K562 (cell line): ENCODE measurements at regions not wholly inside any gene's neighbourhood (a gene's known extent, or its start where the extent isn't known, plus 50 kb on each side); places are given as distances from the start of the nearest gene placed in this dataset.

ENCODE experiments used
- ATAC-seq: fragments of 200-7000 bp; cut with Tn5 transposase; 3 replicates; pipeline ENCODE4 v1.9.1; 2020; ENCODE audit warnings: moderate library complexity
- BruUV-seq: library from RNA; stranded (reverse); fragments of 400-500 nt; replicated peaks from 2 replicates; lab custom pipeline; 2021; lab: Mats Ljungman, UMichigan
- CTCF ChIA-PET: fragments of 300-600 bp; formaldehyde crosslinking; extraction: SDS; loops from one replicate; lab custom pipeline; 2021; ENCODE audit warnings: low intra/inter-chr PET ratio; lab: Yijun Ruan, JAX
- POLR2A ChIA-PET: fragments of 300-600, 350-650 bp; sonication (Branson Sonifier 250); formaldehyde crosslinking; extraction: SDS; loops from one replicate; lab custom pipeline; 2021; ENCODE audit warnings: antibody characterized with exemption, inconsistent platforms; lab: Yijun Ruan, JAX
- DNase-seq, 4 experiments: peaks; one replicate each; pipeline versions ENCODE4 v3.0.0 to v3.0.0-alpha.2; 2011 to 2018; ENCODE audit warnings: low spot score in 3 of 4, mixed read lengths in 3 of 4; ENCODE audit errors: extremely low read depth in 1 of 4
- FAIRE-seq: peaks from 2 replicates; lab custom pipeline; 2011; peaks lifted over from hg19 to GRCh38; lab: Jason Lieb, UNC
- H2AFZ ChIP-seq: 2 replicates; pipeline ENCODE4 v1.6.0; 2011; ENCODE audit warnings: low read depth, low read length, control low read depth, inconsistent platforms
- H3K27ac ChIP-seq: fragments of 200-600 bp; 3 replicates; pipeline ENCODE4 v1.8.0; 2011; ENCODE audit warnings: low read depth, mild to moderate bottlenecking, control low read depth, inconsistent platforms, low read length, moderate library complexity, mixed read lengths; ENCODE audit errors: extremely low read depth
- H3K27me3 ChIP-seq, 2 experiments: fragments of 300-600 bp in 1 of 2; 2 replicates in 1 of 2; 3 replicates in 1 of 2; pipeline versions ENCODE4 v1.6.0 to v1.8.0; 2011; ENCODE audit warnings: inconsistent platforms in 2 of 2, low read length in 2 of 2, mild to moderate bottlenecking in 1 of 2, mixed read lengths in 1 of 2, moderate library complexity in 1 of 2; ENCODE audit not compliant: control insufficient read depth in 2 of 2, insufficient read depth in 2 of 2
- H3K36me3 ChIP-seq: fragments of 300-600 bp; 3 replicates; pipeline ENCODE4 v1.8.0; 2011; ENCODE audit warnings: mild to moderate bottlenecking, low read length, inconsistent platforms; ENCODE audit not compliant: control insufficient read depth, insufficient read depth
- H3K4me1 ChIP-seq, 2 experiments: fragments of 200-600 bp in 1 of 2; replicated peaks in 1 of 2; 2 replicates in 1 of 2; 3 replicates in 1 of 2; pipeline versions ENCODE4 v1.5.1 to v1.8.0; 2011; ENCODE audit warnings: inconsistent platforms in 2 of 2, low read length in 2 of 2, mild to moderate bottlenecking in 1 of 2, mixed read lengths in 1 of 2, moderate library complexity in 1 of 2; ENCODE audit not compliant: control insufficient read depth in 2 of 2, insufficient read depth in 2 of 2
- H3K4me2 ChIP-seq: 2 replicates; pipeline ENCODE4 v1.6.1; 2011; ENCODE audit warnings: low read length, control low read depth, inconsistent platforms, mixed read lengths; ENCODE audit not compliant: insufficient read depth
- H3K4me3 ChIP-seq: fragments of 200-600 bp; sonication (generic), shearing (Covaris generic); 2 replicates; pipeline ENCODE4 v1.5.1; 2016; ENCODE audit warnings: control low read depth, inconsistent platforms
- H3K79me2 ChIP-seq: fragments of 200-600 bp; 3 replicates; pipeline ENCODE4 v1.8.0; 2011; ENCODE audit warnings: low read length, inconsistent platforms; ENCODE audit not compliant: control insufficient read depth, insufficient read depth
- H3K9ac ChIP-seq, 2 experiments: 2 replicates each; pipeline versions ENCODE4 v1.6.0 to v1.6.1; 2011; ENCODE audit warnings: low read depth in 2 of 2, low read length in 2 of 2, control low read depth in 1 of 2, inconsistent platforms in 1 of 2, mild to moderate bottlenecking in 1 of 2, mixed read lengths in 1 of 2; ENCODE audit not compliant: insufficient read depth in 1 of 2
- H3K9me1 ChIP-seq: one replicate; pipeline ENCODE4 v1.6.0; 2011; ENCODE audit warnings: inconsistent platforms, mild to moderate bottlenecking, low read length, moderate library complexity; ENCODE audit not compliant: control insufficient read depth, insufficient read depth
- H3K9me3 ChIP-seq: replicated peaks from 2 replicates; pipeline ENCODE4 v1.5.1; 2011; ENCODE audit warnings: low read depth, low read length, inconsistent platforms; ENCODE audit not compliant: control insufficient read depth, insufficient read depth
- H4K20me1 ChIP-seq: replicated peaks from 2 replicates; pipeline ENCODE4 v1.6.1; 2011; ENCODE audit warnings: low read length, inconsistent platforms, mixed read lengths; ENCODE audit not compliant: control insufficient read depth, insufficient read depth
- ADNP ChIP-seq: fragments of 200-800 bp; sonication (Bioruptor generic); IDR thresholded peaks from 2 replicates; pipeline ENCODE4 v1.6.1; 2016; ENCODE audit warnings: missing genetic modification characterization, missing compliant biosample characterization
- ARHGAP35 ChIP-seq: fragments of 450-650 bp; IDR thresholded peaks from 2 replicates; pipeline ENCODE4 v1.6.1; 2018; ENCODE audit not compliant: partially characterized antibody
- BHLHE40 ChIP-seq: IDR thresholded peaks from 2 replicates; pipeline ENCODE4 v1.6.1; 2011; ENCODE audit warnings: low read length, improper control_type of control experiment
- CTBP1 ChIP-seq: fragments of 450-650 bp; IDR thresholded peaks from 2 replicates; pipeline ENCODE4 v1.6.1; 2016; ENCODE audit warnings: borderline replicate concordance
- CTCF ChIP-seq, 3 experiments: IDR thresholded peaks in 2 of 3; conservative IDR thresholded peaks in 1 of 3; 2 replicates each; pipeline ENCODE4 v1.5.1; 2011 to 2012; ENCODE audit warnings: low read length in 3 of 3, mild to moderate bottlenecking in 3 of 3, control low read depth in 2 of 3, improper control_type of control experiment in 1 of 3, inconsistent platforms in 1 of 3, low read depth in 1 of 3, mixed read lengths in 1 of 3, moderate library complexity in 1 of 3; ENCODE audit not compliant: insufficient read depth in 2 of 3
- MEF2A ChIP-seq: IDR thresholded peaks from 2 replicates; pipeline ENCODE4 v1.6.1; 2011; ENCODE audit warnings: low read depth, mild to moderate bottlenecking, low read length, moderate library complexity; ENCODE audit not compliant: control insufficient read depth
- RAD21 ChIP-seq, 2 experiments: fragments of 250-450 bp in 1 of 2; fragments of 450-650 bp in 1 of 2; sonication (Bioruptor Pico) in 1 of 2; formaldehyde crosslinking in 1 of 2; IDR thresholded peaks in 1 of 2; conservative IDR thresholded peaks in 1 of 2; 2 replicates each; pipeline versions ENCODE4 v1.4.0 to v1.8.0; 2020 to 2022; ENCODE audit warnings: mild to moderate bottlenecking in 2 of 2, moderate library complexity in 1 of 2
- RBM15 ChIP-seq: fragments of 200-400 bp; formaldehyde crosslinking; IDR thresholded peaks from 2 replicates; pipeline ENCODE4 v1.6.1; 2018; ENCODE audit warnings: mild to moderate bottlenecking, low read length, moderate library complexity; ENCODE audit not compliant: insufficient read depth
- RNF2 ChIP-seq: sonication (generic); IDR thresholded peaks from 2 replicates; pipeline ENCODE4 v1.6.1; 2016
- SMARCC2 ChIP-seq: fragments of 450-650 bp; IDR thresholded peaks from 2 replicates; pipeline ENCODE4 v1.6.1; 2017; ENCODE audit warnings: antibody characterized with exemption, moderate library complexity, mild to moderate bottlenecking, low read depth
- SOX6 ChIP-seq: fragments of 450-650 bp; IDR thresholded peaks from 2 replicates; pipeline ENCODE4 v1.6.1; 2014; ENCODE audit warnings: mild to moderate bottlenecking
- STAG1 ChIP-seq: sonication (generic); formaldehyde crosslinking; IDR thresholded peaks from 2 replicates; pipeline ENCODE4 v1.5.0; 2020; ENCODE audit warnings: missing genetic modification reagents, borderline replicate concordance
- SUPT5H ChIP-seq: fragments of 450-650 bp; IDR thresholded peaks from 2 replicates; pipeline ENCODE4 v1.6.1; 2016
- TAF15 ChIP-seq: fragments of 200-400 bp; formaldehyde crosslinking; IDR thresholded peaks from 2 replicates; pipeline ENCODE4 v1.6.1; 2017; ENCODE audit warnings: mild to moderate bottlenecking, low read depth, low read length, moderate library complexity
- TARDBP ChIP-seq: fragments of 450-650 bp; IDR thresholded peaks from 2 replicates; pipeline ENCODE4 v1.6.1; 2016
- THRA ChIP-seq: fragments of 450-650 bp; IDR thresholded peaks from 2 replicates; pipeline ENCODE4 v1.6.1; 2017; ENCODE audit warnings: mild to moderate bottlenecking, moderate library complexity
- USF2 ChIP-seq: sonication (generic); formaldehyde crosslinking; IDR thresholded peaks from 2 replicates; pipeline ENCODE4 v1.5.0; 2020; ENCODE audit warnings: missing genetic modification reagents
- ZNF12 ChIP-seq: sonication (generic); formaldehyde crosslinking; IDR thresholded peaks from 2 replicates; pipeline ENCODE4 v1.4.0; 2020; ENCODE audit warnings: mild to moderate bottlenecking, missing genetic modification reagents
- ZNF124 ChIP-seq: sonication (generic); formaldehyde crosslinking; IDR thresholded peaks from 2 replicates; pipeline ENCODE4 v1.8.1; 2022; ENCODE audit warnings: missing genetic modification reagents
- ZNF197 ChIP-seq: fragments of 200-800 bp; sonication (Bioruptor generic); IDR thresholded peaks from 2 replicates; pipeline ENCODE4 v1.6.1; 2016; ENCODE audit warnings: low read depth, missing genetic modification characterization, missing compliant biosample characterization
- WGBS: fragments of 100-300 bp; shearing (Covaris generic); methylation state at CpG from one replicate; pipeline ENCODE4 v1.1.6; 2016; ENCODE audit warnings: low coverage, mixed read lengths; ENCODE audit not compliant: insufficient coverage; ENCODE audit errors: missing lambda C conversion rate; 5-methylcytosine and 5-hydroxymethylcytosine counted together
- in situ Hi-C: fragments of 300-500 bp; cut with MboI; formaldehyde crosslinking; loops from 4 replicates; pipeline ENCODE4 v1.15.0; 2018; ENCODE audit warnings: inconsistent platforms, mixed read lengths
- intact Hi-C: fragments of 100-400 bp; cut with micrococcal nuclease; formaldehyde crosslinking; loops from 2 replicates; pipeline ENCODE4 v1.14.2; 2022

- DNase-seq: peak in 2 of 4 experiments; percentile 27 to 40
- Histone ChIP-seq H3K27ac (no peak overlapping the region), H3K4me2 (no peak overlapping the region), H3K4me1 (peaks cover 6 to 7% of the 10 kb centered on the region in 2 experiments; a peak in 3 of 5 replicates), H2AFZ (no peak overlapping the region), H3K36me3 (no peaks in the 10 kb centered on the region), H3K9me3 (no peaks in the 10 kb centered on the region), H3K4me3 (no peak overlapping the region), H3K9ac (no peak overlapping the region; a peak in 1 of 4 replicates), H3K79me2 (no peaks in the 10 kb centered on the region), H3K27me3 (peaks cover 16 to 47% of the 10 kb centered on the region in 2 experiments; a peak in 4 of 5 replicates), H4K20me1 (0 out of 2 replicates have a peak, but pooled peaks cover 3% of the 10 kb centered on the region), H3K9me1 (no peaks in the 10 kb centered on the region)
- 34% methylated on average over 9 of the region's 10 CpGs for WGBS
- intact Hi-C loops (loop anchor here (1.0 kb wide), 1 partner anchor 61 kb away; no protein-coding TSS in a partner anchor), in situ Hi-C loops (no loop called here)
- BruUV-seq: no TSS peak
- POLR2A ChIA-PET: interaction anchor here (0.6 to 2.1 kb wide), 2 partner anchors 8 to 307 kb away, joined by 3 to 7 read pairs; no protein-coding TSS in a partner anchor
- CTCF ChIA-PET: no interaction called here
- ATAC-seq: no peak; the same call in 2 of the 3 replicates
- peak; percentile 19 for FAIRE-seq
- TF ChIP-seq USF2 (CRISPR knock-in tag): peak; percentile 50
- TF ChIP-seq SUPT5H: no peak
- TF ChIP-seq SMARCC2: no peak
- TF ChIP-seq TAF15: no peak
- TF ChIP-seq ZNF197: no peak
- no peak for TF ChIP-seq STAG1 (CRISPR knock-in tag)
- peak in 2 of 3 experiments; percentile 12 to 45; a peak in 3 of 6 replicates for TF ChIP-seq CTCF (IDR thresholded peaks at IDR 0.05 in 2 of 3, conservative IDR thresholded peaks at IDR 0.05 in 1 of 3; ENCODE audit: insufficient read depth in 2 of 3, low read depth in 1 of 3, low read length in 3 of 3)
- TF ChIP-seq ARHGAP35: no peak
- no peak for TF ChIP-seq ZNF124 (CRISPR knock-in tag)
- no peak for TF ChIP-seq RBM15
- TF ChIP-seq ZNF12: no peak
- peak; percentile 8; the same call in 1 of the 2 replicates for TF ChIP-seq BHLHE40
- TF ChIP-seq ADNP (tag): no peak
- peak; percentile 38; the same call in 1 of the 2 replicates for TF ChIP-seq THRA
- TF ChIP-seq SOX6: no peak
- TF ChIP-seq RNF2: no peak
- no peak for TF ChIP-seq MEF2A
- no peak for TF ChIP-seq TARDBP
- TF ChIP-seq CTBP1: peak; percentile 37; the same call in 1 of the 2 replicates
- TF ChIP-seq RAD21 (CRISPR knock-in tag; conservative IDR thresholded peaks at IDR 0.05 in 1 of 2, IDR thresholded peaks at IDR 0.05 in 1 of 2): peak in 1 of 2 experiments; percentile 40; a peak in 2 of 4 replicates
Measured at GRCh38 chr2:46815121-46815802, 100.3 kb downstream of the MCFD2 start.
